22Rv1 (cell line): ENCODE measurements at regions not wholly inside any gene's neighbourhood (a gene's known extent, or its start where the extent isn't known, plus 50 kb on each side); places are given as distances from the start of the nearest gene placed in this dataset.
A peak's percentile ranks its signal among the peaks of the same experiment; 100 is the strongest.

ENCODE experiments used
- H3K27ac ChIP-seq: fragments of 450-650 bp; 2 replicates; pipeline ENCODE4 v1.5.1; 2017
- ZFX ChIP-seq: fragments of 450-650 bp; IDR thresholded peaks from 2 replicates; pipeline ENCODE4 v1.6.1; 2017; ENCODE audit warnings: antibody characterized with exemption, borderline replicate concordance
- TF ChIP-seq, protein P1 (sequence below): fragments of 450-650 bp; IDR thresholded peaks from 2 replicates; pipeline ENCODE4 v1.5.1; 2017; ENCODE audit warnings: mild to moderate bottlenecking

DNA sequence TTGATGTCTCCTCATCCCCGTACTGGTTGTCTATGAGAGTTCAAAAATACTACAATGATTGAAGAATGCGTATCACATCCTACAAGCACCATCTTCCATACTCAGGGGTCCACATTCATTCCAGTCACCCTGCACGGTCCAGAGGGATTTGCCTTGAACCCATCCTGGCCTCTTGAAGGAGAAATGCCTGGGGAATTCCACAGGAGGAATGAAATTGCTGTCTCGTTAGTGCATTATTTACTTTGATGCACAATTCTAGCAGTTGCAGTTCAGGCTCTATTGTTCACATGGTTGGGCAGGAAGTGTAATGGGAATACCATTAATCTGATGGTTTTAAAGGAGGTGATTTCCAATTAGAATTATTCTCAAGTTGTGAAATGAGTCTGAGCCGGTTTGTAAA is 369.1 kb upstream of the XYLT1 start:
- TF ChIP-seq, protein P1, sequence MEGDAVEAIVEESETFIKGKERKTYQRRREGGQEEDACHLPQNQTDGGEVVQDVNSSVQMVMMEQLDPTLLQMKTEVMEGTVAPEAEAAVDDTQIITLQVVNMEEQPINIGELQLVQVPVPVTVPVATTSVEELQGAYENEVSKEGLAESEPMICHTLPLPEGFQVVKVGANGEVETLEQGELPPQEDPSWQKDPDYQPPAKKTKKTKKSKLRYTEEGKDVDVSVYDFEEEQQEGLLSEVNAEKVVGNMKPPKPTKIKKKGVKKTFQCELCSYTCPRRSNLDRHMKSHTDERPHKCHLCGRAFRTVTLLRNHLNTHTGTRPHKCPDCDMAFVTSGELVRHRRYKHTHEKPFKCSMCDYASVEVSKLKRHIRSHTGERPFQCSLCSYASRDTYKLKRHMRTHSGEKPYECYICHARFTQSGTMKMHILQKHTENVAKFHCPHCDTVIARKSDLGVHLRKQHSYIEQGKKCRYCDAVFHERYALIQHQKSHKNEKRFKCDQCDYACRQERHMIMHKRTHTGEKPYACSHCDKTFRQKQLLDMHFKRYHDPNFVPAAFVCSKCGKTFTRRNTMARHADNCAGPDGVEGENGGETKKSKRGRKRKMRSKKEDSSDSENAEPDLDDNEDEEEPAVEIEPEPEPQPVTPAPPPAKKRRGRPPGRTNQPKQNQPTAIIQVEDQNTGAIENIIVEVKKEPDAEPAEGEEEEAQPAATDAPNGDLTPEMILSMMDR = no peak
- no peak for TF ChIP-seq ZFX

GRCh38 chr16:17839272-17839671 is 368.5 kb upstream of the XYLT1 start:
- TF ChIP-seq ZFX = no peak
- TF ChIP-seq, protein P1 = no peak

More for the DNA sequence above, 369.1 kb upstream of the XYLT1 start:
- no peak overlapping the region for H3K27ac ChIP-seq

DNA sequence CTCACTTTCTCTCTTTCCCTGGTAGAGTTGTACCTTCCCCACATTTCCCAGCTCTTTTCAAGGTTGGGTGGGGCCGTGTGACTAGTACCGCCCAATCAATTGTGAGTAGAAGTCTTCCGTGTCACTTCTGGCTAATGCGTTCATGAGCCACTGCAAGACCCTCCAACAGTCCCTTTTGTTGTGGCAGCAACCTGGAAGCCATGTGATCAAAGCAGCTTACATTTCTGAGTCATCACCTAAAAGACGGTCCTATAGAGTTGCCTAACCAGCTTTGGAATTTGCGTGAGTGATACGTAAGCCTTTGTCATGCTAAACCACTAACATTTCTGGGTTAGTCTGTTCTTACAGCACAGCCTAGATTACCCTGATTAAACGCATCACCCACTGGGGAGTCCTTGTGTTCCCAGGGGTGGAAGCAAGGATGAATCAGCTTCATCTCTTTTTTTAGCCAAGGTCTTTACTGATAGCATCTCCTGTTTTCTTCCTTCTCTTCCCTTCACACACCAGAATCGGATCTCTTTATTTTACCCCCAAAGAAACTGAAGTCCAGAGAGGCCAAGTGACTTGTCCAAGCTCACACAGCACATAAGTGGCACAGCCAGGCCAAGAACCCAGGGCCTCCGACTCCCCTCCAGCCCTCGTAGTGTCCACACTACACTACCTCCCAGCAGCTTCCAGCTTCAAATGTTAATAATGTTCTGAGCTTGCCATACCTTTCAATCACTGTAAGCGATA is 366.3 kb upstream of the XYLT1 start:
- TF ChIP-seq, protein P1 = no peak
- TF ChIP-seq ZFX = no peak
- H3K27ac ChIP-seq = no peak overlapping the region

More at GRCh38 chr16:17839272-17839671, 368.5 kb upstream of the XYLT1 start:
- no peak overlapping the region for H3K27ac ChIP-seq

DNA sequence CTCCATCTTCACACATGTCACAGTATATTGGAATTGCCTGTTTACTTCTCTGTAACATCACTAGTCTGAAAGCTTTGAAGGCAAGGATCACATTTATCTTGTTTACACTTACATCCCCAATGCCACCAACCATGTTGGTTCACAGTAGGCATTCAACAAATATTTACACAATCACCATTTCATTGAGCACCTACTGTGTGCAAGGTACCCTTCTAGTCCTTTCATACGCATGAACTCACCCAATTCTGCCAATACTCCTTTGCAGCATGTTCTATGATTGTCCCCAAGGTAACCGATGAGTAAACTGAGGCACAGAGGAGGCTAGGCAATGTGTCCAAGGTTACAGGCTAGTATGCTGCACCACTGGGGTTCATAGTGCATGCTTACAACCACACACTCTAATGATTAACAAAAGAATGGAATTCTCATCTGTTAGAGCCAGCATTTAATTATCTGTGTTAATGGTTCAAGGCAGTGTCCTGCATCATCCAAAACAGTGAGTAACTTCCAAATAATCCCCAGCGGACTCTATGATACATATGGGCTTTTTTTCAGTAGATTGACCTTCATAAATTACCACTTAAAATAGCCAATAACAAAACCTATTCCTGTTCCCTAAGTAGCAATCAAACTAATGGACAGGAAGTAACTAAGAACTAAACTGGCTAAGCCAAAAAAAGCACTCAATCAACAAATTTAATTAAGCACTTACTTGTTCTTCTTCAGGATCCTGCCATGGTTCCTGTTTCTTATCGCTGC is 364.5 kb upstream of the XYLT1 start:
- TF ChIP-seq, protein P1 = no peak
- TF ChIP-seq ZFX = no peak
- H3K27ac ChIP-seq = no peak overlapping the region

DNA sequence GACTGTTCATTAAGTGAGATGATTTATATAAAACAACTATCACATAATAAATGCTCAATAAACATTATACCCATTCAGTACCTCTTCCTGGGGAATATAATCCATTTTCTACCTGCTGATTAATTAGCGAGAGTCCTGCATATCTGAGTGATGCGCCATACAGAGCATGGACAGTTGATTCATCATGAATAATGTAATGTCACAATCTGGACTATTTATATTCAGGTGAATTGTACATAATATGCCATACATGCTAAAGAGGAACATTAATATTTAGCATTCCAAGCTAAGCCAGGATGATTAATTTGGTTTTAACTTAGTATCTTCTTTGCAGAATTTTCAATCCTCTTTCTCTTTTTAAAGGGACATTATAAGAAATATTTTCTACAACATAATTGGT is 362.0 kb upstream of the XYLT1 start:
- no peak for TF ChIP-seq ZFX
- TF ChIP-seq, protein P1 = no peak

DNA sequence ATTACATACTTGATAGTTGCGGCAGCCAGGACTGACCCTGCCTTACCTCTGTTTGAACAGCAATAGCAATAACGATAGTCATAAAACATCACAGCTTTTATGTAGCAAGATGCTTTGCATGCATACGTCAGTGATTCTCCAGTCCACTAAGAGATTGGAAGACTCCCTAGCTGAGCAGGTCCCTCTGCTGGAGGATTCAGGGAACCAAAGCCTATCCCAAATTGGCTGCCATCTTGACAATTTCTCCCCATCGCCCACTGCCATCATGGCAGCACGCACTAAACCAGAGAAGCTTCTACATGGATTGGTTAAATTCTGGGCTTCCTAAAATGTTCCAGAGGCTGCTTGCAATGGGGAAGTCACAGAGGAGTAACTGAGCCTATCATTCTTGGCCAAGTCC is 360.6 kb upstream of the XYLT1 start:
- no peak overlapping the region for H3K27ac ChIP-seq
- TF ChIP-seq, protein P1 = 0 out of 2 replicates have a peak, but pooled peaks have one; percentile 5
- TF ChIP-seq ZFX = no peak

More for the DNA sequence above, 362.0 kb upstream of the XYLT1 start:
- no peak overlapping the region for H3K27ac ChIP-seq

DNA sequence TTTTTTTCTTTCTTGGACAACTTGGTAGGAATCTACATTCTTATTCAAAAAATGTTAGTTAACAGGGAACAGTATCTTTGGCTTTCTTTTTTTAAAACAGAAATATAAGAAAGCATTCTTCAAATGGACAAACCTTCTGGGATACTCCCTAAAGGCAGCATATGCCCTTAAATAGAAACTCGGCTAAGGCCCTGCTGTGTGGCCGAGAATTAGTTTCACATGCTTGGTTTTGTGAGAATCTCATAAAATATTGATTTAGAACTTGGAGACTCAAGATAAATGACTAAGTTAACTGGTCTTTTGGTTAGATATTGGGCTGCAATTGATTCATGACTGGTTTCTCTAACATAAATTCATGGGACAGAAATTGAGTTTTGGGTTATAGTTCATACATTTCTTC is 359.9 kb upstream of the XYLT1 start:
- TF ChIP-seq, protein P1 = no peak
- no peak for TF ChIP-seq ZFX
- no peak overlapping the region for H3K27ac ChIP-seq
